Prostate gland (tissue), 2 donors: ENCODE measurements at regions not wholly inside any gene's neighbourhood (a gene's known extent, or its start where the extent isn't known, plus 50 kb on each side); places are given as distances from the start of the nearest gene placed in this dataset.
"Not testable (repeated sequence)": the region's sequence is repeated elsewhere in the genome, so short reads cannot be mapped to it uniquely, and the experiment has no call there.

Source experiments
- DNase-seq: peaks from one replicate; pipeline ENCODE4 v3.0.0-alpha.2; 2019; ENCODE audit warnings: low spot score
- H3K27ac ChIP-seq, 2 donors: fragments of 200-600 bp; sonication (generic); 2 replicates each; pipeline ENCODE4 v1.5.1; 2017 to 2019
- H3K27me3 ChIP-seq: fragments of 200-600 bp; sonication (generic); replicated peaks from 2 replicates; pipeline ENCODE4 v1.5.1; 2019; ENCODE audit not compliant: insufficient read depth
- H3K36me3 ChIP-seq, 2 donors: fragments of 200-600 bp; sonication (generic); 1 replicate in 1 of 2; 2 replicates in 1 of 2; pipeline versions ENCODE4 v1.5.1 to v1.8.1; 2017 to 2019
- H3K4me1 ChIP-seq: fragments of 200-600 bp; sonication (generic); replicated peaks from 2 replicates; pipeline ENCODE4 v1.5.1; 2019
- H3K4me3 ChIP-seq, 2 donors: fragments of 200-600 bp; sonication (generic); 2 replicates each; pipeline ENCODE4 v1.5.1; 2017 to 2019
- H3K9me3 ChIP-seq: fragments of 200-600 bp; sonication (generic); 2 replicates; pipeline ENCODE4 v1.5.1; 2017
- CTCF ChIP-seq, 4 experiments: fragments of 200-600 bp in 2 of 4; fragments of 450-650 bp in 2 of 4; sonication (generic) in 2 of 4; IDR thresholded peaks; 1 replicate in 3 of 4; 2 replicates in 1 of 4; pipeline ENCODE4 v1.5.1; 2016 to 2019; ENCODE audit warnings: antibody characterized with exemption in 4 of 4, mild to moderate bottlenecking in 2 of 4, moderate library complexity in 2 of 4
- POLR2A ChIP-seq: fragments of 450-650 bp; IDR thresholded peaks from one replicate; pipeline ENCODE4 v1.6.1; 2016; ENCODE audit warnings: antibody characterized with exemption, mild to moderate bottlenecking
- POLR2AphosphoS5 ChIP-seq: sonication (generic); formaldehyde crosslinking; IDR thresholded peaks from one replicate; pipeline ENCODE4 v1.6.1; 2017; ENCODE audit warnings: antibody characterized with exemption
- WGBS: methylation state at CpG from one replicate; pipeline ENCODE4 v1.1.5; 2018; 5-methylcytosine and 5-hydroxymethylcytosine counted together
- intact Hi-C: fragments of 100-400 bp; cut with DNase I; formaldehyde crosslinking; loops from one replicate; pipeline ENCODE4 v1.14.2; 2022

DNA sequence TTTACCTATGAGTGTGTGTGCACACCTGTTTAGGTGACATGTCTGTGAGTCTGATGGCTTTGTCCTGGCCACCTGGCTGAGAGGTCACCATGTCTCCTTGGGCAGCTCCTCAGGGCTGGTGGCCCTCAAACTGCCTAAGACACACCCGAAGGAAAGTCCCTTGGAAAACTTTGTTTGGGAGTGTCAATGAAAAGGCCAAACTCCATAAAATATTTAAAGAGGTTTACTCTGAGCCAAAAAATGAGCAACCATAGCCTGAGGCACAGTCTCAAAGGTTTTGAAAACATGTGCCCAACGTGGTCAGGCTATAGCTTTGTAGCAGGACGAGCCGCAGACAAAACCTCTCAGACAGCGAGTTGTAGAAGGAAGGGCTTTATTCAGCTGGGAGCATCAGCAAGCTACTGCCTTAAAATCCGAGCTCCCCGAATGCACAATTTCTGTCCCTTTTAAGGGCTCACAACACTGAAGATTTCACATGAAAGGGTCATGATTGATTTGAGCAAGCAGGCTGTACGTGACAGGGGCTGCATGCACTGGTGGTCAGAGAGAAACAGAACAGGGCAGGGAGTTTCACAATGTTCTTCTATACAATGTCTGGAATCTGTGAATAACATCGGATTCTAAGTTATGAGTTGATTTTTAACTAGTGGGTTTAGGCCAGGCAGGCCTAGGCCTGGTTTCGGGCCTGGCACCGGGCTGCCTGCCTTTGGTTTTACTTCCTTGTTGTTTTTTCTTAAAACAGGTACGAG, 58.4 kb upstream of the RCBTB2 start:
- H3K4me3 ChIP-seq, H3K36me3 ChIP-seq, H3K9me3 ChIP-seq, H3K27me3 ChIP-seq, H3K4me1 ChIP-seq: not testable (repeated sequence)
- 45% methylated on average over 12 of the region's 12 CpGs for WGBS
- peak; percentile 33 for TF ChIP-seq POLR2AphosphoS5
- H3K27ac ChIP-seq: peak overlapping the region; percentile 22 to 43
- intact Hi-C loops: loop anchor here (5.0 kb wide), 1 partner anchor 181 kb away; no protein-coding TSS in a partner anchor
- DNase-seq: peak; percentile 43

GRCh38 chr13:48591889-48592687, 59.2 kb upstream of the RCBTB2 start:
- 72% methylated on average over 4 of the region's 4 CpGs for WGBS
- H3K4me1 ChIP-seq: no peaks in the 10 kb centered on the region
- peak overlapping the region; percentile 21 to 22 for H3K27ac ChIP-seq
- no peak for DNase-seq
- H3K9me3 ChIP-seq: no peaks in the 10 kb centered on the region
- no peak for TF ChIP-seq POLR2A
- TF ChIP-seq CTCF (IDR thresholded peaks at IDR 0.05): no peak
- no peak for TF ChIP-seq POLR2AphosphoS5
- H3K4me3 ChIP-seq: no peak overlapping the region
- no peaks in the 10 kb centered on the region for H3K27me3 ChIP-seq
- no peaks in the 10 kb centered on the region for H3K36me3 ChIP-seq
- intact Hi-C loops: loop anchor here (5.0 kb wide), 1 partner anchor 180 kb away; no protein-coding TSS in a partner anchor

GRCh38 chr13:48592688-48593049, 59.8 kb upstream of the RCBTB2 start:
- Histone ChIP-seq H3K27ac (no peak overlapping the region), H3K9me3 (no peaks in the 10 kb centered on the region), H3K36me3 (no peaks in the 10 kb centered on the region), H3K4me1 (no peaks in the 10 kb centered on the region), H3K27me3 (no peaks in the 10 kb centered on the region), H3K4me3 (no peak overlapping the region)
- TF ChIP-seq POLR2A: no peak
- TF ChIP-seq POLR2AphosphoS5: no peak
- TF ChIP-seq CTCF (IDR thresholded peaks at IDR 0.05): no peak
- intact Hi-C loops: loop anchor here (5.0 kb wide), 1 partner anchor 180 kb away; no protein-coding TSS in a partner anchor
- DNase-seq: no peak
- WGBS: 53% methylated on average over 1 of the region's 1 CpG

DNA sequence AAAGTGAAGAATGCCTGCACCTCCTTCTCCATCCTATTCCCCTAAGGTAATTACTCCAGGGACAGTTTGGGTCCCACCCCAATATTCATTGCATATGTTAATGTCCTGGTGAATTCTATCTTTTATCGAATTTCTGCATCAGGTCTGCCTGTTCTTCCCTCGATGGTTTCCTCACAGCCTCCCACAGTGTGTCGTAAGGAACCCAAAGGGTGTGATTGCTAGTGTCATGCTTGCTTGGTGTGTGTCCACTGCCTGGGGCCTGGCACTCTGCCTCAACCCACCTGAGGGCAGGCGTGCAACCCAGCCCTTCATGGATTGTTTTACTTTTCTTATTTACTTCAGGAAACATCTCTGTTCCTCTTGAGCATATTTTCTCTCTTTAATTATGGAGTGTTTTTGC, 60.2 kb upstream of the CYSLTR2 start:
- intact Hi-C loops: loop anchor here (5.0 kb wide), 1 partner anchor 179 kb away; no protein-coding TSS in a partner anchor
- Histone ChIP-seq H3K4me3 (no peak overlapping the region), H3K27me3 (no peaks in the 10 kb centered on the region), H3K27ac (no peak overlapping the region), H3K9me3 (no peaks in the 10 kb centered on the region), H3K4me1 (no peaks in the 10 kb centered on the region), H3K36me3 (no peaks in the 10 kb centered on the region)
- TF ChIP-seq CTCF (IDR thresholded peaks at IDR 0.05) (no peak), POLR2AphosphoS5 (no peak), POLR2A (no peak)
- WGBS: 85% methylated on average over 4 of the region's 4 CpGs
- DNase-seq: no peak

- Histone ChIP-seq H3K4me3 (no peak overlapping the region), H3K36me3 (no peaks in the 10 kb centered on the region), H3K27me3 (no peaks in the 10 kb centered on the region), H3K9me3 (no peaks in the 10 kb centered on the region), H3K4me1 (no peaks in the 10 kb centered on the region), H3K27ac (no peak overlapping the region)
- TF ChIP-seq POLR2AphosphoS5: no peak
- no peak for TF ChIP-seq POLR2A
- TF ChIP-seq CTCF (IDR thresholded peaks at IDR 0.05): no peak
- 77% methylated on average over 6 of the region's 6 CpGs for WGBS
- intact Hi-C loops: loop anchor here (5.0 kb wide), 1 partner anchor 178 kb away; no protein-coding TSS in a partner anchor
- DNase-seq: no peak
Observed at GRCh38 chr13:48594096-48594815, 59.5 kb upstream of the CYSLTR2 start.
